ENCODE measurements at regions not wholly inside any gene's neighbourhood (a gene's known extent, or its start where the extent isn't known, plus 50 kb on each side); places are given as distances from the start of the nearest gene placed in this dataset.
"Not testable (repeated sequence)": the region's sequence is repeated elsewhere in the genome, so short reads cannot be mapped to it uniquely, and the experiment has no call there.

GRCh38 chr9:135384226-135384625 lies 95.4 kb upstream of the PPP1R26 start:
- H3K4me1 Mint-ChIP-seq (ENCODE audit: unreplicated experiment) = no peaks in the 10 kb centered on the region
- H3K36me3 Mint-ChIP-seq (ENCODE audit: low read depth, unreplicated experiment) = no peaks in the 10 kb centered on the region
- TF ChIP-seq CTCF (IDR thresholded peaks at IDR 0.05; ENCODE audit: unreplicated experiment) = no peak
- H3K9me3 Mint-ChIP-seq (ENCODE audit: unreplicated experiment) = no peaks in the 10 kb centered on the region
- peaks cover 2% of the 10 kb centered on the region for H3K27me3 Mint-ChIP-seq (ENCODE audit: unreplicated experiment)
- H3K4me3 Mint-ChIP-seq (ENCODE audit: unreplicated experiment) = no peak overlapping the region
- no peak for DNase-seq (ENCODE audit: low spot score)
- no peak overlapping the region for H3K27ac Mint-ChIP-seq (ENCODE audit: unreplicated experiment)

GRCh38 chr9:135384815-135385405 lies 94.7 kb upstream of the PPP1R26 start:
- H3K4me3 Mint-ChIP-seq (ENCODE audit: unreplicated experiment) = not testable (repeated sequence)

GRCh38 chr9:135385793-135386192 lies 93.8 kb upstream of the PPP1R26 start:
- H3K4me3 Mint-ChIP-seq (ENCODE audit: unreplicated experiment) = no peak overlapping the region
- DNase-seq (ENCODE audit: low spot score) = no peak
- H3K9me3 Mint-ChIP-seq (ENCODE audit: unreplicated experiment) = no peaks in the 10 kb centered on the region
- no peak overlapping the region for H3K27ac Mint-ChIP-seq (ENCODE audit: unreplicated experiment)
- H3K27me3 Mint-ChIP-seq (ENCODE audit: unreplicated experiment) = peaks cover 2% of the 10 kb centered on the region
- TF ChIP-seq CTCF (IDR thresholded peaks at IDR 0.05; ENCODE audit: unreplicated experiment) = no peak
- H3K36me3 Mint-ChIP-seq (ENCODE audit: low read depth, unreplicated experiment) = no peaks in the 10 kb centered on the region
- no peaks in the 10 kb centered on the region for H3K4me1 Mint-ChIP-seq (ENCODE audit: unreplicated experiment)

More at GRCh38 chr9:135384815-135385405, 94.7 kb upstream of the PPP1R26 start:
- not testable (repeated sequence) for H3K4me1 Mint-ChIP-seq (ENCODE audit: unreplicated experiment); H3K27ac Mint-ChIP-seq (ENCODE audit: unreplicated experiment); H3K27me3 Mint-ChIP-seq (ENCODE audit: unreplicated experiment); H3K9me3 Mint-ChIP-seq (ENCODE audit: unreplicated experiment); H3K36me3 Mint-ChIP-seq (ENCODE audit: low read depth, unreplicated experiment); DNase-seq (ENCODE audit: low spot score)

GRCh38 chr9:135387976-135388375 lies 91.6 kb upstream of the PPP1R26 start:
- Mint-ChIP-seq H3K36me3 (ENCODE audit: low read depth, unreplicated experiment) (no peaks in the 10 kb centered on the region), H3K4me1 (ENCODE audit: unreplicated experiment) (no peaks in the 10 kb centered on the region), H3K27ac (ENCODE audit: unreplicated experiment) (no peak overlapping the region), H3K9me3 (ENCODE audit: unreplicated experiment) (no peaks in the 10 kb centered on the region), H3K27me3 (ENCODE audit: unreplicated experiment) (peaks cover 3% of the 10 kb centered on the region), H3K4me3 (ENCODE audit: unreplicated experiment) (no peak overlapping the region)
- TF ChIP-seq CTCF (IDR thresholded peaks at IDR 0.05; ENCODE audit: unreplicated experiment) = no peak
- no peak for DNase-seq (ENCODE audit: low spot score)

GRCh38 chr9:135388530-135388929 lies 91.1 kb upstream of the PPP1R26 start:
- no peak overlapping the region for H3K4me3 Mint-ChIP-seq (ENCODE audit: unreplicated experiment)
- H3K4me1 Mint-ChIP-seq (ENCODE audit: unreplicated experiment) = no peaks in the 10 kb centered on the region
- no peak for DNase-seq (ENCODE audit: low spot score)
- H3K27me3 Mint-ChIP-seq (ENCODE audit: unreplicated experiment) = peaks cover 5% of the 10 kb centered on the region
- no peaks in the 10 kb centered on the region for H3K36me3 Mint-ChIP-seq (ENCODE audit: low read depth, unreplicated experiment)
- H3K27ac Mint-ChIP-seq (ENCODE audit: unreplicated experiment) = no peak overlapping the region
- no peak for TF ChIP-seq CTCF (IDR thresholded peaks at IDR 0.05; ENCODE audit: unreplicated experiment)
- no peaks in the 10 kb centered on the region for H3K9me3 Mint-ChIP-seq (ENCODE audit: unreplicated experiment)
